Thyroid gland (tissue), 4 donors: ENCODE measurements at regions not wholly inside any gene's neighbourhood (a gene's known extent, or its start where the extent isn't known, plus 50 kb on each side); places are given as distances from the start of the nearest gene placed in this dataset.

Experiments
- DNase-seq, 2 donors: peaks; one replicate each; pipeline ENCODE4 v3.0.0-alpha.2; 2019
- H3K27ac ChIP-seq, 3 donors: fragments of 200-600 bp; sonication (generic); 1 replicate in 2 of 3; 2 replicates in 1 of 3; pipeline ENCODE4 v1.5.1; 2016 to 2019; ENCODE audit warnings: mild to moderate bottlenecking in 1 of 3, moderate library complexity in 1 of 3
- H3K27me3 ChIP-seq: fragments of 200-600 bp; sonication (generic); one replicate; pipeline ENCODE4 v1.5.1; 2019
- H3K36me3 ChIP-seq, 2 donors: fragments of 200-600 bp; sonication (generic); one replicate each; pipeline ENCODE4 v1.5.1; 2016 to 2019
- H3K4me1 ChIP-seq, 2 donors: fragments of 200-600 bp; sonication (generic); one replicate each; pipeline ENCODE4 v1.5.1; 2017 to 2019
- H3K4me3 ChIP-seq, 3 donors: fragments of 200-600 bp; sonication (generic); replicated peaks in 1 of 3; 1 replicate in 2 of 3; 2 replicates in 1 of 3; pipeline ENCODE4 v1.5.1; 2016; ENCODE audit warnings: mild to moderate bottlenecking in 1 of 3
- H3K9me3 ChIP-seq: fragments of 200-600 bp; sonication (generic); one replicate; pipeline ENCODE4 v1.5.1; 2017
- CTCF ChIP-seq, 6 experiments: fragments of 200-600 bp in 3 of 6; fragments of 450-650 bp in 3 of 6; sonication (generic) in 3 of 6; IDR thresholded peaks; one replicate each; pipeline ENCODE4 v1.5.1; 2016 to 2019; ENCODE audit warnings: antibody characterized with exemption in 6 of 6, mild to moderate bottlenecking in 2 of 6, inconsistent platforms in 1 of 6, moderate library complexity in 1 of 6
- POLR2A ChIP-seq, 2 donors: fragments of 450-650 bp; IDR thresholded peaks; one replicate each; pipeline ENCODE4 v1.6.1; 2017; ENCODE audit warnings: antibody characterized with exemption in 2 of 2, mild to moderate bottlenecking in 2 of 2, moderate library complexity in 1 of 2
- WGBS, 2 donors: methylation state at CpG; one replicate each; pipeline ENCODE4 v1.1.5; 2017; 5-methylcytosine and 5-hydroxymethylcytosine counted together
- intact Hi-C: fragments of 100-400 bp; cut with DNase I; formaldehyde crosslinking; loops from one replicate; pipeline ENCODE4 v1.15.1; 2023

GRCh38 chr5:148730270-148730669 lies 75.9 kb upstream of the HTR4 start:
- no peak overlapping the region for H3K27ac ChIP-seq
- no peaks in the 10 kb centered on the region for H3K27me3 ChIP-seq
- intact Hi-C loops: loop anchor here (10.0 kb wide), 1 partner anchor 265 kb away; no protein-coding TSS in a partner anchor
- no peak for DNase-seq
- H3K4me3 ChIP-seq: no peak overlapping the region
- no peaks in the 10 kb centered on the region for H3K4me1 ChIP-seq
- H3K36me3 ChIP-seq: no peaks in the 10 kb centered on the region
- 67 to 80% methylated on average over 2 of the region's 2 CpGs for WGBS, 2 donors
- no peaks in the 10 kb centered on the region for H3K9me3 ChIP-seq
- TF ChIP-seq CTCF (IDR thresholded peaks at IDR 0.05) (no peak), POLR2A (IDR thresholded peaks at IDR 0.05) (no peak)

GRCh38 chr5:148730942-148731898 lies 76.9 kb upstream of the HTR4 start:
- peak; percentile 79 to 91 (median 85) for TF ChIP-seq CTCF (IDR thresholded peaks at IDR 0.05)
- no peak for TF ChIP-seq POLR2A (IDR thresholded peaks at IDR 0.05)
- H3K9me3 ChIP-seq: no peaks in the 10 kb centered on the region
- 31 to 33% methylated on average over 12 of the region's 12 CpGs for WGBS, 2 donors
- H3K4me3 ChIP-seq: no peak overlapping the region
- H3K27ac ChIP-seq: no peak overlapping the region
- no peaks in the 10 kb centered on the region for H3K27me3 ChIP-seq
- intact Hi-C loops: loop anchor here (10.0 kb wide), 1 partner anchor 264 kb away; no protein-coding TSS in a partner anchor
- no peaks in the 10 kb centered on the region for H3K4me1 ChIP-seq
- peak; percentile 61 to 75 for DNase-seq
- H3K36me3 ChIP-seq: no peaks in the 10 kb centered on the region

GRCh38 chr5:148732692-148733091 lies 78.4 kb upstream of the HTR4 start:
- Histone ChIP-seq H3K27ac (no peak overlapping the region), H3K9me3 (no peaks in the 10 kb centered on the region), H3K27me3 (no peaks in the 10 kb centered on the region), H3K4me1 (no peaks in the 10 kb centered on the region), H3K36me3 (no peaks in the 10 kb centered on the region), H3K4me3 (no peak overlapping the region)
- intact Hi-C loops: loop anchor here (10.0 kb wide), 1 partner anchor 262 kb away; no protein-coding TSS in a partner anchor
- 74 to 77% methylated on average over 3 of the region's 3 CpGs for WGBS, 2 donors
- DNase-seq: no peak
- TF ChIP-seq CTCF (IDR thresholded peaks at IDR 0.05) (no peak), POLR2A (IDR thresholded peaks at IDR 0.05) (no peak)

- intact Hi-C loops: loop anchor here (10.0 kb wide), 1 partner anchor 261 kb away; no protein-coding TSS in a partner anchor
- Histone ChIP-seq H3K9me3 (no peaks in the 10 kb centered on the region), H3K36me3 (no peaks in the 10 kb centered on the region), H3K4me1 (no peaks in the 10 kb centered on the region), H3K4me3 (no peak overlapping the region), H3K27ac (no peak overlapping the region), H3K27me3 (no peaks in the 10 kb centered on the region)
- WGBS, 2 donors: 28 to 34% methylated on average over 11 of the region's 11 CpGs
- no peak for TF ChIP-seq POLR2A (IDR thresholded peaks at IDR 0.05)
- peak; percentile 25 to 73 (median 62) for TF ChIP-seq CTCF (IDR thresholded peaks at IDR 0.05)
- peak; percentile 75 to 83 for DNase-seq
Observed at GRCh38 chr5:148733601-148734438, 79.5 kb upstream of the HTR4 start.
